BE2C (cell line): ENCODE measurements at regions not wholly inside any gene's neighbourhood (a gene's known extent, or its start where the extent isn't known, plus 50 kb on each side); places are given as distances from the start of the nearest gene placed in this dataset.

Source experiments
- DNase-seq: peaks from one replicate; pipeline ENCODE4 v3.0.0-alpha.2; 2020
- H3K27me3 ChIP-seq: fragments of 250-450 bp; sonication (Bioruptor Pico); 2 replicates; pipeline ENCODE4 v1.5.1; 2020; ENCODE audit warnings: mild to moderate bottlenecking
- H3K36me3 ChIP-seq: fragments of 250-450 bp; sonication (Bioruptor Pico); 2 replicates; pipeline ENCODE4 v1.5.1; 2020; ENCODE audit warnings: mild to moderate bottlenecking
- H3K4me1 ChIP-seq: fragments of 250-450 bp; sonication (Bioruptor Pico); 2 replicates; pipeline ENCODE4 v1.5.1; 2020
- H3K4me3 ChIP-seq: 2 replicates; pipeline ENCODE4 v1.5.1; 2011; ENCODE audit warnings: low read depth, low read length
- H3K9me3 ChIP-seq: fragments of 250-450 bp; sonication (Bioruptor Pico); 2 replicates; pipeline ENCODE4 v1.5.1; 2020
- TF ChIP-seq, protein P1 (sequence below): IDR thresholded peaks from 2 replicates; pipeline ENCODE4 v1.5.1; 2012; ENCODE audit warnings: mild to moderate bottlenecking, low read depth, low read length

DNA sequence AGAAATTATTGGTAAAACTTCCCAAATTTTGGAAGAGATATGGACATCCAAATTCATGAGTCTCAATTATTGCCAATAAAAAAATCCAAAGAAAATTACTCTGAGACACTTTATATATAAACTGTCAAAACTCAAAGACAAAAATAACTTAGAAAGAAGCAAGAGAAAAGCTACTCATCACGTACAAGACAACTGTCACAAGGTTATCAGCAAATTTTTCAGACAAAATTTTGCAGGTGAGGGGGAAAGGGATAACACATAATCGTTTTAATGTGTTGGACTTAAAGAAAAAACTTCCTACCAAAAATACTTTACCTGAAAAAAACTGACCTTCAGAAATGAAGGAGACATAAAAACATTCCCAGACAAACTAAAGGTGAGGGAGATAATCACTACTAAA, 272.5 kb downstream of the THBS2 start:
- Histone ChIP-seq H3K9me3 (no peaks in the 10 kb centered on the region), H3K27me3 (no peaks in the 10 kb centered on the region), H3K4me1 (no peaks in the 10 kb centered on the region), H3K36me3 (no peaks in the 10 kb centered on the region), H3K4me3 (no peak overlapping the region)
- no peak for DNase-seq
- TF ChIP-seq, protein P1, sequence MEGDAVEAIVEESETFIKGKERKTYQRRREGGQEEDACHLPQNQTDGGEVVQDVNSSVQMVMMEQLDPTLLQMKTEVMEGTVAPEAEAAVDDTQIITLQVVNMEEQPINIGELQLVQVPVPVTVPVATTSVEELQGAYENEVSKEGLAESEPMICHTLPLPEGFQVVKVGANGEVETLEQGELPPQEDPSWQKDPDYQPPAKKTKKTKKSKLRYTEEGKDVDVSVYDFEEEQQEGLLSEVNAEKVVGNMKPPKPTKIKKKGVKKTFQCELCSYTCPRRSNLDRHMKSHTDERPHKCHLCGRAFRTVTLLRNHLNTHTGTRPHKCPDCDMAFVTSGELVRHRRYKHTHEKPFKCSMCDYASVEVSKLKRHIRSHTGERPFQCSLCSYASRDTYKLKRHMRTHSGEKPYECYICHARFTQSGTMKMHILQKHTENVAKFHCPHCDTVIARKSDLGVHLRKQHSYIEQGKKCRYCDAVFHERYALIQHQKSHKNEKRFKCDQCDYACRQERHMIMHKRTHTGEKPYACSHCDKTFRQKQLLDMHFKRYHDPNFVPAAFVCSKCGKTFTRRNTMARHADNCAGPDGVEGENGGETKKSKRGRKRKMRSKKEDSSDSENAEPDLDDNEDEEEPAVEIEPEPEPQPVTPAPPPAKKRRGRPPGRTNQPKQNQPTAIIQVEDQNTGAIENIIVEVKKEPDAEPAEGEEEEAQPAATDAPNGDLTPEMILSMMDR, result no peak

DNA sequence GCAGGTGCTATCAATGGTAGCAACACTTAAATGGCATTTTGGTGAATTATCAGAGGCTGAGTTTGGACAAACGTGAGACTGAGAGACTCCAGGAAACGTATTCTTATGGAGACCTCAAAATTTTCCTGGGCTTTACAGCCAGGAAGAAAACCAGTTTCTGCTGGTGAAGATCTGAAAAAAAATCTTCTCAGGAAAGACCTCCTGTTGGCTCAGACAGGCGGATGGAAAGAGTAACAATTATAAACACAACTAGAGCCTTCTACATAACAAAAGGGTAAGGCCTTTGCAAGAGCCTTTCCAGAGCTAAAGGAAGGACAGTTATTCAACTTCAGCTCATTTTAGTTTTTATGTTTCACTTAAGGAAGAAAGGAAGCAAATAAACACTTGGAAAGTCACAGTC, 274.4 kb downstream of the THBS2 start:
- TF ChIP-seq, protein P1, result no peak
- Histone ChIP-seq H3K4me3 (no peak overlapping the region), H3K9me3 (no peaks in the 10 kb centered on the region), H3K36me3 (no peaks in the 10 kb centered on the region), H3K4me1 (no peaks in the 10 kb centered on the region), H3K27me3 (no peaks in the 10 kb centered on the region)
- DNase-seq, result no peak

DNA sequence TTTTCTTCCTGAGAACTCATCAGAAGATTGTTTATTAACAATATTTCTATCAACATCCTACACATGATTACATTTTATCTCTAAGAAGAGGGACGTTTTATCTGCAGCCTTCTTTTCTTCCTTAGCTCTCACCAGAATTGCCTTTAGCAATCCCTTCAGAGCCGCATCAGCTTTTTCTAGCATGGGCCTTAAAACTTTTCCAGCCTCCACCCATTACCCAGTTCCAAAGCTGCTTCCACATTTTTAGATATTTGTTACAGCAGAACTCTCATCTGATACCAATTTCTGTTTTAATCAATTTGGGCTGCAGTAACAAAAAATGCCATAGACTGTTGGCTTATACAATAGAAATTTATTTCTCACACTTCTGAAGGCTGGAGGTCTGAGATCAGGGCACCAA, 281.5 kb downstream of the THBS2 start:
- Histone ChIP-seq H3K4me1 (no peaks in the 10 kb centered on the region; the same call in 1 of the 2 replicates), H3K4me3 (no peak overlapping the region), H3K9me3 (no peaks in the 10 kb centered on the region), H3K36me3 (no peaks in the 10 kb centered on the region), H3K27me3 (no peaks in the 10 kb centered on the region)
- TF ChIP-seq, protein P1, result no peak
- no peak for DNase-seq

DNA sequence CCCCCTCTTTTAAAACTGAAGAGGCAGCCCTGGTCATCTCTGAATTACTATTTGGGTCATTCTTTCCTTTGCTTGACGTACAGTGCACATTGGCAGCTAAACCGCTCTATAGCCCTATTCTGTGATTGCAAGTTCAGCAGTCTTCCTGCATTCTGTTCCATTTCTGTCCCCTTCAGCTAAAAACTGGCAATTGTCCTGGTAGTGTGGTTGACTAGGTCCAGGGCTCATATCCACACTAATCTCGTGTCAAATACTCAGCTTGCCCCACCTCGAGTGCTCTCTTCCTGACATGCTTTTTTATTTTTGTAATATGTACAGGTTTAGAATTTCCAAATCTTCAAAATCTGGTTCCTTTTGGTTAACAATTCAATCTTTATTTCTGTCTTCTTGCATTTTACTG, 282.1 kb downstream of the THBS2 start:
- Histone ChIP-seq H3K36me3 (no peaks in the 10 kb centered on the region), H3K27me3 (no peaks in the 10 kb centered on the region), H3K9me3 (no peaks in the 10 kb centered on the region), H3K4me3 (no peak overlapping the region), H3K4me1 (no peaks in the 10 kb centered on the region; the same call in 1 of the 2 replicates)
- TF ChIP-seq, protein P1, result no peak
- no peak for DNase-seq

DNA sequence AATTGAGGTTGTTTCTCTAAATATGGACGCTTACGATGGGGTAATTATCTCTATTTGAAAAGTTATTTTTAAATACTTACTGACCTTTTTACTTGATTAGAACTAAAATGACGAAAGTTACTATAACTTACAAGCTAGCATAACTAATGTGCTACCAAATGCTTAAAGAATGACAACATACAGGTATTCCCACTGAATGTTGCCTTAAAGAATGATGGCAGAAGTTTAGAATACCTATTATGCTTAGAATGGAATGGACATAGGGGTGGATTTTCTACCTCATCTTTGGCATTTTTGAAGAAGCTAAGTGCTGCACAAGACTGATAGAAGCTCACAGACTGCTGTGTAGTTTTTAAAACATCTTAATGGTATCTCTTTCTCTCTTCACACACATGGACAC, 284.8 kb downstream of the THBS2 start:
- Histone ChIP-seq H3K4me3 (no peak overlapping the region), H3K9me3 (no peaks in the 10 kb centered on the region), H3K4me1 (no peaks in the 10 kb centered on the region; the same call in 1 of the 2 replicates), H3K36me3 (no peaks in the 10 kb centered on the region), H3K27me3 (no peaks in the 10 kb centered on the region)
- TF ChIP-seq, protein P1, result no peak
- no peak for DNase-seq

DNA sequence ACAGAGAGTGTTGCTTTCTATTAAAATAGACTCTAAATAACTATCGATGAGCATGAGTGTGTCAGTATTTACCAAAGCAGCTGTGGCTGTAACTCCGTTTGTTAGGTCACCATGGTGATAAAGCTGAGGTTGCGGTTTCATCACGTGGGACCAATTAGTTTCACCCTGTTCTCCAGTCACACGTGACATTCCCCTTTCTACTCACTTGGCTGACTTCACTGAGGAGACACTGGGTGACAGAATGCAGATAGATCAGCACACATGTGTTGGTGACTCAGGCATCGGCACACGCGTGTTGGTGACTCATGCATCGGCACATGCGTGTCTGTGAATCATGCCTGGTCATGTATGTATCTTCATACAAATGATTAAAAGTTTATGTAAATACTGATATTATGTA, 285.4 kb downstream of the THBS2 start:
- TF ChIP-seq, protein P1, result no peak
- Histone ChIP-seq H3K4me3 (no peak overlapping the region), H3K4me1 (no peaks in the 10 kb centered on the region; the same call in 1 of the 2 replicates), H3K9me3 (no peaks in the 10 kb centered on the region), H3K36me3 (no peaks in the 10 kb centered on the region), H3K27me3 (no peaks in the 10 kb centered on the region)
- peak; percentile 33 for DNase-seq
